Upper lobe of right lung (tissue), 1 donor: ENCODE measurements at regions not wholly inside any gene's neighbourhood (a gene's known extent, or its start where the extent isn't known, plus 50 kb on each side); places are given as distances from the start of the nearest gene placed in this dataset.
A peak's percentile ranks its signal among the peaks of the same experiment; 100 is the strongest.

Experiments used
- ATAC-seq: fragments of 200-7000 bp; cut with Tn5 transposase; one replicate; pipeline ENCODE4 v1.9.1; 2020; ENCODE audit warnings: mild to moderate bottlenecking, moderate library complexity
- DNase-seq: peaks from one replicate; pipeline ENCODE4 v3.0.0-alpha.2; 2020
- H3K27ac ChIP-seq: fragments of 200-600 bp; one replicate; pipeline ENCODE4 v1.8.0; 2022
- H3K27me3 ChIP-seq: fragments of 200-600 bp; one replicate; pipeline ENCODE4 v1.8.0; 2022; ENCODE audit warnings: mild to moderate bottlenecking
- H3K36me3 ChIP-seq: fragments of 200-600 bp; one replicate; pipeline ENCODE4 v1.8.0; 2022
- H3K4me1 ChIP-seq: fragments of 200-600 bp; one replicate; pipeline ENCODE4 v1.8.0; 2022
- H3K4me3 ChIP-seq: fragments of 200-600 bp; one replicate; pipeline ENCODE4 v1.8.0; 2022; ENCODE audit warnings: mild to moderate bottlenecking
- H3K9me3 ChIP-seq: fragments of 200-600 bp; one replicate; pipeline ENCODE4 v1.8.0; 2022
- intact Hi-C: fragments of 100-400 bp; cut with DNase I; formaldehyde crosslinking; loops from one replicate; pipeline ENCODE4 v1.11.0; 2022
- TF ChIP-seq, protein P1 (sequence below): fragments of 200-600 bp; IDR thresholded peaks from one replicate; pipeline ENCODE4 v1.8.0; 2022; ENCODE audit warnings: antibody characterized with exemption
- donor health status: DM: no; HTN: yes; CAD: no; lungs with severe emphysema.

DNA sequence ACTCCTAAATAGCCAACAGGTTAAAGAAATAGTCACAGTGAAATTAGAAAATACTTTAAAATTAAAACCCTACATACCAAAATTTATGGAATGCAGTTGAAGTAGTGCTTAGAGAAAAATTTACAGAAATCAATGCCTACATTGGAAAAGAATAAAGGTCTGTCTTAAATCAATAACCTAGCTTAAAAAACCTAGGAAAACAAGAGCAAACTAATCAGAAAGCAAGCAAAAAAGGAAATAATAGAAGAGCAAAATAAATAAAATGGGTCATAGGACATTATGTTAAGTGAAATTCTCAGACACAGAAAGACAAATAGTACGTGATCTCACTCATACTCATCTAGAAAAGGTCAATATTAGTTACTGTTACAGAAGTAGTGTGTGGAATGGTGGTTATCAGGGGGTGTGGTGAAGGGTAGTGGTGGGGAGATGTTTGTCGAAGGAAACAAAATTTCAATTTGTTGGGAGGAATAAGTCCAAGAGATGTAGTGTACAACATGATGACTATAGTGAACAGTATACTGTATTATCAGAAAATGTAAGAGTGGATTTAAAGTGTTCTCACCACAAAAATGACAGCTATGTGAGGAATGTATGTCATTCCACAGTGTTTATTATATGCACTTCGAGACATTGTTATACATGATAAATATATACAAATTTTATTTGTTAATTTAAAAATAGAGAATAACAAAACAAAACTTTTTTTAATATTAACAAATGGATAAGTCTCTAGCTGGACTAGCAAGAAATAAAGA, 423.6 kb downstream of the CDH26 start:
- no peaks in the 10 kb centered on the region for H3K9me3 ChIP-seq
- H3K4me3 ChIP-seq = no peak overlapping the region
- no peaks in the 10 kb centered on the region for H3K27me3 ChIP-seq
- H3K27ac ChIP-seq = no peak overlapping the region
- TF ChIP-seq, protein P1, sequence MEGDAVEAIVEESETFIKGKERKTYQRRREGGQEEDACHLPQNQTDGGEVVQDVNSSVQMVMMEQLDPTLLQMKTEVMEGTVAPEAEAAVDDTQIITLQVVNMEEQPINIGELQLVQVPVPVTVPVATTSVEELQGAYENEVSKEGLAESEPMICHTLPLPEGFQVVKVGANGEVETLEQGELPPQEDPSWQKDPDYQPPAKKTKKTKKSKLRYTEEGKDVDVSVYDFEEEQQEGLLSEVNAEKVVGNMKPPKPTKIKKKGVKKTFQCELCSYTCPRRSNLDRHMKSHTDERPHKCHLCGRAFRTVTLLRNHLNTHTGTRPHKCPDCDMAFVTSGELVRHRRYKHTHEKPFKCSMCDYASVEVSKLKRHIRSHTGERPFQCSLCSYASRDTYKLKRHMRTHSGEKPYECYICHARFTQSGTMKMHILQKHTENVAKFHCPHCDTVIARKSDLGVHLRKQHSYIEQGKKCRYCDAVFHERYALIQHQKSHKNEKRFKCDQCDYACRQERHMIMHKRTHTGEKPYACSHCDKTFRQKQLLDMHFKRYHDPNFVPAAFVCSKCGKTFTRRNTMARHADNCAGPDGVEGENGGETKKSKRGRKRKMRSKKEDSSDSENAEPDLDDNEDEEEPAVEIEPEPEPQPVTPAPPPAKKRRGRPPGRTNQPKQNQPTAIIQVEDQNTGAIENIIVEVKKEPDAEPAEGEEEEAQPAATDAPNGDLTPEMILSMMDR = no peak
- ATAC-seq (peak; percentile 86), DNase-seq (no peak)
- H3K36me3 ChIP-seq = no peaks in the 10 kb centered on the region
- no peaks in the 10 kb centered on the region for H3K4me1 ChIP-seq
- intact Hi-C loops = no loop called here

GRCh38 chr20:60389441-60389840, 431.2 kb downstream of the CDH26 start:
- Histone ChIP-seq H3K4me1 (no peaks in the 10 kb centered on the region), H3K27me3 (no peaks in the 10 kb centered on the region), H3K4me3 (no peak overlapping the region), H3K27ac (no peak overlapping the region), H3K36me3 (no peaks in the 10 kb centered on the region), H3K9me3 (no peaks in the 10 kb centered on the region)
- ATAC-seq = no peak
- intact Hi-C loops = no loop called here
- no peak for DNase-seq
- TF ChIP-seq, protein P1 = no peak

GRCh38 chr20:60389882-60390281, 431.7 kb downstream of the CDH26 start:
- no peak for ATAC-seq
- intact Hi-C loops = no loop called here
- H3K27ac ChIP-seq = no peak overlapping the region
- H3K9me3 ChIP-seq = no peaks in the 10 kb centered on the region
- H3K4me3 ChIP-seq = no peak overlapping the region
- no peaks in the 10 kb centered on the region for H3K4me1 ChIP-seq
- H3K27me3 ChIP-seq = no peaks in the 10 kb centered on the region
- H3K36me3 ChIP-seq = no peaks in the 10 kb centered on the region
- DNase-seq = no peak
- TF ChIP-seq, protein P1 = no peak

GRCh38 chr20:60395991-60396390, 437.8 kb downstream of the CDH26 start:
- ATAC-seq (no peak), DNase-seq (no peak)
- H3K4me3 ChIP-seq = no peak overlapping the region
- TF ChIP-seq, protein P1 = no peak
- no peak overlapping the region for H3K27ac ChIP-seq
- no peaks in the 10 kb centered on the region for H3K9me3 ChIP-seq
- no peaks in the 10 kb centered on the region for H3K4me1 ChIP-seq
- H3K36me3 ChIP-seq = no peaks in the 10 kb centered on the region
- intact Hi-C loops = no loop called here
- H3K27me3 ChIP-seq = no peaks in the 10 kb centered on the region

DNA sequence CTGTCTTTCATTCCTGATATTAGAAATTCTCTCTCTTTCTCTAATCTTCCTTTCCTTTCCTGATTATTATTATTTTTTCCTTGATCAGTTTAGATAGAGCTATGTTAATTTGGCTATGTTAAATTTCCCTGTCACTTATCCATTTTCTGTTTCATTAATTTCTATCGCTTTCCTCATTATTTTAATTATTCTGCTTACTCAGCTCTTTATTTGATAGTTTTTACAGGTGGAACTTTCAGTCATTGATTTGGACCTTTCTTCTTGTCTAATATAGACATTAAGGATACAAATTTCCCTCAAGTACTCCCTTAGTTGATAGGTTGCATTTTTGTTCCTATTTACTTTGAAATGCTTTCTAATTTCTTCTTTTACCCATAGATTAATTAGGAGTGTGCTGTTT, 442.3 kb downstream of the CDH26 start:
- no peaks in the 10 kb centered on the region for H3K36me3 ChIP-seq
- DNase-seq = no peak
- no peak overlapping the region for H3K4me3 ChIP-seq
- H3K4me1 ChIP-seq = no peaks in the 10 kb centered on the region
- H3K27me3 ChIP-seq = no peaks in the 10 kb centered on the region
- no peak overlapping the region for H3K27ac ChIP-seq
- TF ChIP-seq, protein P1 = no peak
- H3K9me3 ChIP-seq = no peaks in the 10 kb centered on the region
- no peak for ATAC-seq
- intact Hi-C loops = no loop called here
